ENCODE measurements at regions not wholly inside any gene's neighbourhood (a gene's known extent, or its start where the extent isn't known, plus 50 kb on each side); places are given as distances from the start of the nearest gene placed in this dataset.

- H3K56ac ChIP-seq (replicated peaks; ENCODE audit: insufficient read length, low read depth, low read length), result no peak overlapping the region
- no peak overlapping the region for H3K4ac ChIP-seq (replicated peaks; ENCODE audit: insufficient read length, low read depth, low read length)
- H2BK5ac ChIP-seq (ENCODE audit: low read depth, low read length), result no peak overlapping the region
- no peaks in the 10 kb centered on the region for H3K23me2 ChIP-seq (ENCODE audit: low read depth, low read length)
- H3K4me2 ChIP-seq (ENCODE audit: insufficient read depth in 1 of 2, low read depth in 2 of 2, low read length in 2 of 2), result no peak overlapping the region
- POLR2A ChIA-PET (ENCODE audit: partially characterized antibody), result no interaction called here
- CTCF ChIA-PET (ENCODE audit: partially characterized antibody), result interaction anchor here (1.5 kb wide), 1 partner anchor 27 kb away, joined by 4 read pairs; no protein-coding TSS in a partner anchor
- no peak overlapping the region for H3K14ac ChIP-seq (ENCODE audit: insufficient read length)
- no peaks in the 10 kb centered on the region for H3K79me1 ChIP-seq (ENCODE audit: low read depth, low read length)
- H4K8ac ChIP-seq (ENCODE audit: extremely low read depth, insufficient read depth, low read length), result no peak overlapping the region
- H3K27me3 ChIP-seq (replicated peaks in 1 of 4; ENCODE audit: control insufficient read depth in 3 of 4, extremely low read depth in 1 of 4, insufficient read depth in 3 of 4, low read length in 3 of 4), result no peaks in the 10 kb centered on the region
- no peak overlapping the region for H4K5ac ChIP-seq (ENCODE audit: insufficient read length, low read depth, low read length)
- TF ChIP-seq POLR2A (IDR thresholded peaks at IDR 0.05; ENCODE audit: control extremely low read depth in 1 of 2, low read depth in 2 of 2, low read length in 2 of 2) (no peak), BCL11A (IDR thresholded peaks at IDR 0.05; ENCODE audit: low read depth in 2 of 2, low read length in 2 of 2) (no peak), TAF7 (optimal IDR thresholded peaks at IDR 0.05; ENCODE audit: borderline replicate concordance, low read depth, low read length) (no peak), RFX5 (IDR thresholded peaks at IDR 0.05; ENCODE audit: borderline replicate concordance, low read depth, low read length) (no peak), CHD1 (IDR thresholded peaks at IDR 0.05; ENCODE audit: low read depth, low read length) (no peak)
- no peak overlapping the region for H2AFZ ChIP-seq (ENCODE audit: low read length)
- H2BK12ac ChIP-seq (ENCODE audit: low read depth, low read length), result no peak overlapping the region
- H3K4me3 ChIP-seq (ENCODE audit: extremely low read depth in 1 of 4, insufficient read depth in 2 of 4, low read depth in 3 of 4, low read length in 4 of 4), result no peak overlapping the region
- H3K9me3 ChIP-seq (ENCODE audit: insufficient read depth in 2 of 2, low read depth in 1 of 2, low read length in 1 of 2), result no peaks in the 10 kb centered on the region
- H3K4me1 ChIP-seq (replicated peaks in 1 of 4; ENCODE audit: control insufficient read depth in 3 of 4, insufficient read depth in 4 of 4, low read length in 3 of 4), result no peaks in the 10 kb centered on the region
- H2BK15ac ChIP-seq (ENCODE audit: low read length), result no peak overlapping the region
- FAIRE-seq (no peak), DNase-seq (ENCODE audit: low read depth in 1 of 2, low spot score in 2 of 2) (no peak)
- no peaks in the 10 kb centered on the region for H4K20me1 ChIP-seq (replicated peaks in 1 of 2; ENCODE audit: control insufficient read depth in 1 of 2, insufficient read depth in 2 of 2, low read length in 2 of 2)
- H3K27ac ChIP-seq (ENCODE audit: low read depth, low read length), result no peak overlapping the region
- H3K23ac ChIP-seq (ENCODE audit: insufficient read length), result no peak overlapping the region
- H2BK20ac ChIP-seq (ENCODE audit: low read length), result no peak overlapping the region
- no peaks in the 10 kb centered on the region for H3K36me3 ChIP-seq (ENCODE audit: control insufficient read depth in 2 of 4, insufficient read depth in 4 of 4, low read length in 3 of 4)
- H3K9ac ChIP-seq (replicated peaks in 1 of 4; ENCODE audit: extremely low read depth in 1 of 4, low read depth in 3 of 4, low read length in 3 of 4), result no peak overlapping the region
- H2BK120ac ChIP-seq (replicated peaks; ENCODE audit: low read depth, low read length), result no peak overlapping the region
- 88% methylated on average over 4 of the region's 4 CpGs; no CpG with 5 or more reads in 1 of the 2 experiments for WGBS, 2 experiments (ENCODE audit: extremely low coverage in 1 of 2, insufficient coverage in 1 of 2, insufficient read length in 1 of 2, insufficient replicate concordance in 2 of 2, low coverage in 1 of 2, low lambda C conversion rate in 2 of 2, missing lambda C conversion rate in 1 of 2)
- no peak overlapping the region for H2AK5ac ChIP-seq (ENCODE audit: low read depth, low read length)
- no peak overlapping the region for H3K18ac ChIP-seq (ENCODE audit: extremely low read depth, low read length)
- no peak overlapping the region for H4K91ac ChIP-seq (replicated peaks; ENCODE audit: insufficient read length, low read length)
- no peaks in the 10 kb centered on the region for H3K79me2 ChIP-seq (ENCODE audit: control insufficient read depth in 1 of 2, insufficient read depth in 2 of 2, low read length in 2 of 2)
Observed at GRCh38 chr6:18962361-18962905, 575.3 kb downstream of the RNF144B start.

All from H1 (cell line).